Stimulated activated CD4-positive, alpha-beta T cell treated with anti-CD3 and anti-CD28 coated beads, Interleukin-4, amount 100 ng/mL, for 24 hours (primary cell): ENCODE measurements at regions not wholly inside any gene's neighbourhood (a gene's known extent, or its start where the extent isn't known, plus 50 kb on each side); places are given as distances from the start of the nearest gene placed in this dataset.

Source experiments
- DNase-seq: peaks from one replicate; pipeline ENCODE4 v3.0.0-alpha.2; 2020

GRCh38 chr6:18976091-18976490 lies 588.9 kb downstream of the RNF144B start:
- no peak for DNase-seq

DNA sequence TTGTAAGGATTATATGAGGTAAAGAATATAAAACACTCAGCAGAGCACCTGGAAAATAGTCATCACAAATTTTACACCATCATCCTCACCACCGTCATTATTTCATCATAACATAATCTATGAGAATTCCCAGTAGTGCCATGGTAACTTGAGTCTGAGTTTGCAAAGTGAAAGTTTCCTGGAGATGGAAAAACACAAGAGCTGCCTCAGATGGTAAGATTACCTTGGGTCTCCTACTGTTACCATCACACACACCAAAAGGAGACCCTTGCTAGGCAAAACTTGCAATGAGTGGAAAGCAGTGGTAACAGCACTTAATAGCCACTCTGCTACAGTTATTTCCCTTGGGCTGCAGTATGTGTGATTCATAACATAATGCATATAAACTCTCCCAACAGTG lies 589.8 kb downstream of the RNF144B start:
- DNase-seq: no peak

GRCh38 chr6:18978337-18979128 lies 591.4 kb downstream of the RNF144B start:
- no peak for DNase-seq

GRCh38 chr6:18985061-18985460 lies 597.9 kb downstream of the RNF144B start:
- no peak for DNase-seq

GRCh38 chr6:18985996-18986395 lies 598.8 kb downstream of the RNF144B start:
- DNase-seq: no peak

DNA sequence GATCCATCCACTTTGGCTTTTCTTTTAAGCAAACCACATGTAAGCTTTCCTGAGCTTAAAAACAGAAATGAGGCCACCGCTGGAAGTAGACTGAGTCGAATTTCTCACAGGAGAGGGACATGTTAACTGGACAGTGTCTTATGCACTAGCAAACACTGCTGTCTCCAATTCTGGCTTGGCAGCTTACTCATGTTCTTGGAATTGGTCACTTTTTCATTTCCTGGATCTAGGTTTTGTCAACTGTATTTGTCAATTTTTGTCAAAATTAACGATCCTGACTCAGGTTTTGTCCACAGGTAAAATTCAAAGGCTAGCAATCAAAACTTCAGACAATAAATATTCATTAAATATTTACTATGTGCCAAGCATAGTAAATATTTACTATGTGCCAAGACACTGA lies 601.5 kb downstream of the RNF144B start:
- no peak for DNase-seq

- DNase-seq: no peak
These were observed 603.2 kb downstream of the RNF144B start for GRCh38 chr6:18990059-18990978.

GRCh38 chr6:18997375-18997826 lies 610.3 kb downstream of the RNF144B start:
- DNase-seq: no peak

DNA sequence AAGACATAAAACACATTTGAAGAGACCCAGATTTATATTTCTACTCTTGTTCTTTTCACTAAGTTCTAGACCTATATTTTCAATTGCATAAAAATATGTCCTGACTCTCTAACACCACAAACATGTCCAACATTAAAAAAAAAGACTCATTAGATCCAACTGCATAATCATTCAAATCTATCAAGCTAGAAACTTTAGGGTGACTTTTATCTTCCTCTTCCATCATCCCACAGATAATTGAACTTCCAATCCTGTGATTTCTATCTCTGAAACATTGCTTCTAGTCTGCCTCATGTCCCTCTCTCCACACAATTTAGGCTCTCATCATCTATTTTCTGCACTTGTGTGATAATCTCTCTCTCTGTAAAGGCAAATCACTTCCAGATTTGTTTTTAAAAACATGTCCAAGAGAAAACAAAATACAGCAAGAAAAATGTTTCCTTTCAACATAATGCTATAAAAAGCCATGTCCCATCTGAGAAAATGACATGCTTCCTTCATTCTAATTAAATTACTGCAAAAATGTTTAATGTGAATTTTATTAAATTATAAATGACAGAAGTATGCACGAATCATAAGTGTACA lies 615.9 kb downstream of the RNF144B start:
- no peak for DNase-seq

GRCh38 chr6:19004176-19004575 lies 617.0 kb downstream of the RNF144B start:
- no peak for DNase-seq

DNA sequence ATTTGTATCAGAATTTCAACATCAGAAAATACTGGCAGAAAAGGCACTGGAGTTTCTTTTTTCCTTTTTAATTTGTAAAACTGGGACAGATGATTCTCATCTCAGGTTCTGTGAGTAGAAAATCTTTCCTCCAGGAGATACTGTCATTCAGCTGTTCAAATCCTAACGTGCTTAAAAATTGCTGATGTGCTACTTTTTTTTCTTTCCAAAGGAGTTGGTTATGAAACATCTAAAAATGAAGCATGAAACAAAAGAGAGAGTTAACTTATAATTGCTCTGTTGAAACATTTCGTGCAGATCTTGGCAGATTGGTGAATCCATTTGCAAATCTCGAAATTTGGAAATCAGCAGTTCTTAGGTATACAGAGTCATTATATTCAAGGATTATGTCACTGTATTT lies 622.6 kb downstream of the RNF144B start:
- no peak for DNase-seq

DNA sequence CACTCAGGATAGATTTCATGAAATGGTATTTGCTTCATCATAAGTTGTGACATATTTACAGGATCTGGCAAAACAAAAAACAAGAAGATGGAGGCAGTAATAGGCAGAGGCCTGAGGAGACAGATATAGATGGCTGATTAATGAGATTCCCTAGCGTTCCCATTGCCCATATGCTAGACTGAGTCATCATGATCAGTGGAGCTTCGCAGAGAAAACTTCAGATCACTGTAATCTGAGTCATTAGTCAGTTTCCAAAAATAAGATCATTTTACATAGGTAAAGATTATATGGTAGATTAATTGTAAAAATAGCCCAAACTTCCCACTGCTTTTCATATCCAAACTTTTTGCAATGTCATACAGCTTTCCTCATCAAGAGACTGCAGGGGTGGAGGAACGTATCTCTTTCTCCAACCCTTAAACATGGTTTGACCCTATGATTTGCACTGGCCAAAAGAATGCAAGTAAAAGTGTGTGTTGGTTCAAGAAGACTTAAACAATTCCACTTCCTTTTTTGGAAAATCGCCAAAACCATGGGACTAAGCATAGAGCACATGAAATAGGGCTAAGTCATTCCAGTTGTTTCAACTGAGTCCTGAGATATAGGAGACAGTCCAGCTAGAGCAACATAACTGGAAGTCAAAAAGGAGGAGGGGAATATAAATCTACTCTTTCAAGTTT lies 626.0 kb downstream of the RNF144B start:
- DNase-seq: no peak

DNA sequence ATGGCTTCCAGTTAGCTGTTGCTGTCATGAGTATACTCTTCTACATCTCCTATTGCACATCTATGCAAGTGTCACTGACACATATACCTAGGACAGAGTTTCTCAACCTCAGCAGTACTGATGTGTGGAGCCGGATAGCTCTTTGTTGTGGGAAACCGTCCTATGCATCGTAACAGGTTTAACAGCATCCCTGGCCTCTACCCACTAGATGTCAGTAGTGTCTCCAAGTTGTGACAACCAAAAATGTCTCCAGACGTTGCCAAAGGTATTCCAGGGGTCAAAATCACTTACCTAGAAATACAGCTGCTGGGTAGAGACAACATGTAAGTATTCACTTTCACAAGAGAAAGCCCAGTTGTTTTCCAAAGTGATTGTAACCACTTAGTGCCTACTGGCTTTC lies 637.6 kb downstream of the RNF144B start:
- no peak for DNase-seq

DNA sequence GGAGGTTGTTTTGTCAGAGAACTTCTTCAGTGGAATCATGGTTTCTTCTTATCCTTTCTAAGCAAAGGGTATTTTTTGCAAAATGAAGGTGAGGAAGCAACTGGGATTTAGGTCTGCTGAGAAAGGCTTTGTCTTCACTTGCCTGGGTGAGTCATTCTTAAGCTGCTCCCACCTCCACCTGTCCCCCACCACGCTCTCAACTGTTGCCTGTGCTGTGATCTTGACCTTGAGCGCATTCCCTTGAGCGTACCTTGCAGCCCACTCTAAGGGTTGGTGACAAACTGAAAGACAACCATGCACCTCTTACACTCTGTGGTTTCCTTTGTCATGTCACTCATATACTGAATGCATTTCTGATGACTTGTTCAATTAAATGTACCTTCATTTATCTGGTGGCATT lies 641.1 kb downstream of the RNF144B start:
- DNase-seq: no peak

- no peak for DNase-seq
These were observed 645.6 kb downstream of the RNF144B start for GRCh38 chr6:19032591-19033295.

- DNase-seq: no peak
These were observed 646.5 kb downstream of the RNF144B start for GRCh38 chr6:19033683-19034082.

DNA sequence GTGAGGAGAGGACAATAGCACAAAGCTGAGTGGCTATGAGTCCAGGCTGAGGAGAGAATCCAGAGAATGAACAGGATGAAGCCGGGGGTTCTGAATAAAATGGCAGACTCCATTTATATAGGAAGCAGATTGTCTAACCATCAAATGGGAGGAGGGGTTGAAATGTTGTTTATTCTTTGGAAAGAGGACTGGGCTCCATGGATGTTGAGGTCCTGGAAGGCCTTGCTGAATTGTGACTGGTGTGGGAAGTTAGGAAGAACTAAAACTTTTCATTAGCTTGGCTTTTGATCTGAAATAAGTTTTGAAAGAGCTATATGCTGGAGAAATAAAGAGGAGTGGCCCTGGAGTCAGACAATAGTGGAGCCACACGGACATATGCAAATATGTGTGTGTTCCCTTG lies 647.8 kb downstream of the RNF144B start:
- DNase-seq: no peak

GRCh38 chr6:19035461-19036195 lies 648.5 kb downstream of the RNF144B start:
- DNase-seq: no peak

DNA sequence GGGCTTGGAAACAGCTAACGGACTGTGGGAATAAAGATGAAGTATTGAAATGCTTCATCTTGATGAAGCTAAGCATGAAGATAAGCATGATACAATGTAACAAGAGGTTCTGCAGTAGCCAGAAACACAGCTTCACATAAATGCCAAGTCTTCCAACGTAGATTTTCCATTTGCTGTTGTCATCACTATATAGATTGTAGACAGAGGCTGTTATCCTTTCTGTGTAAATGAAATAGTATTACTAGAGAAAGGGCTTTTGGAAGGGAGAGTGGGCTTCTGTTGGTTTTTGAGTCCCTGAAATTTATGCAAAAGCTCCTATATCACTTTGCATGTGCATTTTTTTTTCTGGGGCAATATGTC lies 649.0 kb downstream of the RNF144B start:
- DNase-seq: no peak

DNA sequence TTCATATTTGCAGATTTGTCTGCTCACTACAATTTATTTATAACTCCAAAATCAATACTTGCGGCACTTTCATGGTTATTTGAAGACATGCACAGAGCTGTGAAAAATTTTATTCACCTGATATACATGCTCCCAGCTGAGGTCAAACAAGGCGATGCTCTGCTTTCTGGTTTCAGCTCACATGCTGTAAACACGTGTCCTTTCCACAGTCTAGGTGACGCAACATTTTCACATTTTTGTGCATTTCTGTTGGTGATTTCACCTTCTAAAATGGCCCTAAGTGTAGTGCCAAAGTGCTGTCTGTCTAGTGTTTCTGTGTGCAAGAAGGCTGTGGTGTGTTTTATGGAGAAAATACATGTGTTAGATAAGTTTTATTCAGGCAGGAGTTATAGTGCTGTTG lies 650.5 kb downstream of the RNF144B start:
- no peak for DNase-seq

DNA sequence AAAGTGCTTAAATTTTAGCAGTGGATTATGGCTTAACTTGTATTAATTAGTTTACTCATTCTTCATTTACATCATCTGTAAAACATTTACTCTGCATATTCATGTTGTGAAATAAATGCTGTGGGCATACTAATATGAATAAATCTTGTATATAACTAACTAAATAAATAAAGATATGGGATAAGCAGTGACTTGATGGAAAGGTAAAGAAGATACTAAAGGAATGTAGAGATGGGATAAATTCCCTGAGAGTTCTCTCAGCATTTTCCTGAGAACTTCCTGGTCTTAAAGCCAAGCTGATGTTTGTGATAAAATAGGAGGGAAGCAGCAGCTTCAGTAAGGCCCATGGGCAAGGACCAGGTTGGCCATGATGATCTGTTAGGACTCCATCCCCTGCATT lies 652.1 kb downstream of the RNF144B start:
- DNase-seq: no peak

DNA sequence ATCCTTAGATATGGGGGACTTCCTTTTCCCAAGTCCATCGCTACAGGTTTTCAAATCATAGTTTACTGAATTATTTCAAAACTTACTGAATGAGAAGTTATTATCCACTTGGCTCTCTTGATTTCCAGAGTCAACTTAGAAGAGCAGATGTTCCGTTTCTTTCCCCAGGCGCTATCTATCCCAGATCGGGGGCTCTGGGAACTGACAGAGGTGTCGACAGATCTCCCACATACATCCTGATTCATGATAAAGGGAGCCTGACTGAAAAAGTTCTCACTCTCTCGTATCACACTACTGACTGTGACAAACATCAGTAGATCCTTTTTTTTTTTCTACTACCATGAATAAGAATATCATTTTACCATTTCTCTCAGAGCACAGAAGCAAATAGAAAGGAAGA lies 654.8 kb downstream of the RNF144B start:
- DNase-seq: no peak
